Body of pancreas (tissue), 4 donors: ENCODE measurements at regions not wholly inside any gene's neighbourhood (a gene's known extent, or its start where the extent isn't known, plus 50 kb on each side); places are given as distances from the start of the nearest gene placed in this dataset.

ENCODE experiments used
- CTCF ChIP-seq, 7 experiments: fragments of 450-650 bp in 4 of 7; fragments of 200-600 bp in 3 of 7; sonication (generic) in 3 of 7; IDR thresholded peaks; one replicate each; pipeline ENCODE4 v1.5.1; 2016 to 2019; ENCODE audit warnings: antibody characterized with exemption in 7 of 7
- POLR2A ChIP-seq, 3 donors: fragments of 450-650 bp; IDR thresholded peaks; one replicate each; pipeline ENCODE4 v1.6.1; 2016; ENCODE audit warnings: antibody characterized with exemption in 3 of 3, mild to moderate bottlenecking in 2 of 3

GRCh38 chr3:147735616-147736015 lies 326.5 kb downstream of the ZIC1 start:
- no peak for TF ChIP-seq CTCF (IDR thresholded peaks at IDR 0.05)
- no peak for TF ChIP-seq POLR2A (IDR thresholded peaks at IDR 0.05)
